BLaER1 (cell line): ENCODE measurements at regions not wholly inside any gene's neighbourhood (a gene's known extent, or its start where the extent isn't known, plus 50 kb on each side); places are given as distances from the start of the nearest gene placed in this dataset.
A peak's percentile ranks its signal among the peaks of the same experiment; 100 is the strongest.
"Not testable (repeated sequence)": the region's sequence is repeated elsewhere in the genome, so short reads cannot be mapped to it uniquely, and the experiment has no call there.

Source experiments
- H3K27ac ChIP-seq: shearing (Covaris generic); formaldehyde crosslinking; 2 replicates; pipeline ENCODE4 v1.8.1; 2022
- H3K27me3 ChIP-seq: shearing (Covaris generic); formaldehyde crosslinking; 2 replicates; pipeline ENCODE4 v1.8.1; 2022
- H3K36me3 ChIP-seq: shearing (Covaris generic); formaldehyde crosslinking; 2 replicates; pipeline ENCODE4 v1.8.1; 2022
- H3K4me1 ChIP-seq: shearing (Covaris generic); formaldehyde crosslinking; 2 replicates; pipeline ENCODE4 v1.8.1; 2022
- H3K4me2 ChIP-seq: shearing (Covaris generic); formaldehyde crosslinking; 2 replicates; pipeline ENCODE4 v1.8.1; 2022
- H3K4me3 ChIP-seq: shearing (Covaris generic); formaldehyde crosslinking; 2 replicates; pipeline ENCODE4 v1.8.1; 2022
- H3K9ac ChIP-seq: shearing (Covaris generic); formaldehyde crosslinking; 2 replicates; pipeline ENCODE4 v1.8.1; 2022
- H3K9me3 ChIP-seq: shearing (Covaris generic); formaldehyde crosslinking; 2 replicates; pipeline ENCODE4 v1.8.1; 2022
- H4K20me1 ChIP-seq: shearing (Covaris generic); formaldehyde crosslinking; 2 replicates; pipeline ENCODE4 v1.8.1; 2022
- Cebpa-rat ChIP-seq: shearing (Covaris generic); IDR thresholded peaks from 2 replicates; pipeline ENCODE4 v1.8.1; 2022

GRCh38 chr6:4474810-4475209 is 301.4 kb upstream of the CDYL start:
- no peak overlapping the region for H3K9ac ChIP-seq
- H3K9me3 ChIP-seq = peaks cover 32% of the 10 kb centered on the region
- H3K4me1 ChIP-seq = no peaks in the 10 kb centered on the region
- H3K27me3 ChIP-seq = no peaks in the 10 kb centered on the region
- no peak overlapping the region for H3K27ac ChIP-seq
- no peak overlapping the region for H3K4me2 ChIP-seq
- H3K4me3 ChIP-seq = no peak overlapping the region
- no peaks in the 10 kb centered on the region for H4K20me1 ChIP-seq
- no peak for TF ChIP-seq Cebpa-rat
- H3K36me3 ChIP-seq = 0 out of 2 replicates have a peak, but pooled peaks cover 4% of the 10 kb centered on the region

GRCh38 chr6:4472969-4473642 is 303.1 kb upstream of the CDYL start:
- H3K27me3 ChIP-seq = no peaks in the 10 kb centered on the region
- H3K9ac ChIP-seq = no peak overlapping the region
- no peak overlapping the region for H3K4me2 ChIP-seq
- 0 out of 2 replicates have a peak, but pooled peaks cover 4% of the 10 kb centered on the region for H3K36me3 ChIP-seq
- no peak overlapping the region for H3K27ac ChIP-seq
- H3K9me3 ChIP-seq = peaks cover 32% of the 10 kb centered on the region
- H3K4me1 ChIP-seq = no peaks in the 10 kb centered on the region
- H3K4me3 ChIP-seq = no peak overlapping the region
- no peak for TF ChIP-seq Cebpa-rat
- no peaks in the 10 kb centered on the region for H4K20me1 ChIP-seq

- TF ChIP-seq Cebpa-rat = no peak
Observed at GRCh38 chr6:4472222-4472621, 304.0 kb upstream of the CDYL start.

GRCh38 chr6:4471515-4471914 is 304.7 kb upstream of the CDYL start:
- H3K27ac ChIP-seq, H4K20me1 ChIP-seq, H3K36me3 ChIP-seq, H3K4me3 ChIP-seq, H3K4me2 ChIP-seq, H3K9ac ChIP-seq, H3K27me3 ChIP-seq, H3K4me1 ChIP-seq: not testable (repeated sequence)
- peaks cover 32% of the 10 kb centered on the region for H3K9me3 ChIP-seq

More at GRCh38 chr6:4472222-4472621, 304.0 kb upstream of the CDYL start:
- H4K20me1 ChIP-seq = no peaks in the 10 kb centered on the region
- 0 out of 2 replicates have a peak overlapping the region, but pooled peaks have one; percentile 14 for H3K4me3 ChIP-seq
- no peak overlapping the region for H3K9ac ChIP-seq
- H3K9me3 ChIP-seq = peaks cover 32% of the 10 kb centered on the region
- no peaks in the 10 kb centered on the region for H3K27me3 ChIP-seq
- H3K4me1 ChIP-seq = no peaks in the 10 kb centered on the region
- no peak overlapping the region for H3K27ac ChIP-seq
- 0 out of 2 replicates have a peak, but pooled peaks cover 4% of the 10 kb centered on the region for H3K36me3 ChIP-seq
- H3K4me2 ChIP-seq = no peak overlapping the region

GRCh38 chr6:4470698-4471210 is 305.4 kb upstream of the CDYL start:
- Histone ChIP-seq H3K9ac (no peak overlapping the region), H3K36me3 (0 out of 2 replicates have a peak, but pooled peaks cover 4% of the 10 kb centered on the region)

GRCh38 chr6:4466769-4467480 is 309.3 kb upstream of the CDYL start:
- 0 out of 2 replicates have a peak, but pooled peaks cover under 1% of the 10 kb centered on the region for H3K36me3 ChIP-seq
- no peaks in the 10 kb centered on the region for H3K27me3 ChIP-seq
- no peak overlapping the region for H3K4me2 ChIP-seq
- no peak overlapping the region for H3K4me3 ChIP-seq
- H3K4me1 ChIP-seq = no peaks in the 10 kb centered on the region
- no peak for TF ChIP-seq Cebpa-rat
- H3K9ac ChIP-seq = no peak overlapping the region
- H3K9me3 ChIP-seq = peaks cover 22% of the 10 kb centered on the region
- no peak overlapping the region for H3K27ac ChIP-seq
- no peaks in the 10 kb centered on the region for H4K20me1 ChIP-seq

More at GRCh38 chr6:4470698-4471210, 305.4 kb upstream of the CDYL start:
- no peak overlapping the region for H3K4me2 ChIP-seq
- H3K27me3 ChIP-seq = no peaks in the 10 kb centered on the region
- H4K20me1 ChIP-seq = no peaks in the 10 kb centered on the region
- no peak overlapping the region for H3K4me3 ChIP-seq
- no peak for TF ChIP-seq Cebpa-rat
- no peak overlapping the region for H3K27ac ChIP-seq
- H3K4me1 ChIP-seq = no peaks in the 10 kb centered on the region
- H3K9me3 ChIP-seq = peaks cover 32% of the 10 kb centered on the region

DNA sequence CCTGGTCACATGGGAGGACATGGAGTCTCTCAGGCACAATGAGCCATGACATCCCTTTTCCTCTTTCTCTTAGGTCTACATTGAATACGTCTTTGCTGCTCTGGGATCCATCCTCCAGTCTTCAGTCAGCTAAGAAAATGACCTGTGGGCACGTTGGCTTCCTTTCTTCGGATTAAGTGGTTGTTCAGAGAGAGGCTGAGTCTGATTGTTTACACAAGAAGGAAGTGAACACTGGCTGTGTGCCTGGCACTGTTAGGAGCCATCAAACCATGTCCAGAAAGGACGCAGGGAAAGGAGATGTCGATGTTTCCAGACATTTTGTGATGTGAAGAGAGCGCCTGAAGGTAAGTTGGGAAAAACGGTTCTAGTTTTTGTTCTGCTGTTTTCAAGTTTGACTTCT is 309.9 kb upstream of the CDYL start:
- no peaks in the 10 kb centered on the region for H3K36me3 ChIP-seq
- H3K27ac ChIP-seq = no peak overlapping the region
- H3K4me2 ChIP-seq = no peak overlapping the region
- no peak overlapping the region for H3K4me3 ChIP-seq
- H3K4me1 ChIP-seq = no peaks in the 10 kb centered on the region
- H4K20me1 ChIP-seq = no peaks in the 10 kb centered on the region
- TF ChIP-seq Cebpa-rat = no peak
- no peak overlapping the region for H3K9ac ChIP-seq
- H3K9me3 ChIP-seq = peaks cover 15% of the 10 kb centered on the region
- H3K27me3 ChIP-seq = no peaks in the 10 kb centered on the region

DNA sequence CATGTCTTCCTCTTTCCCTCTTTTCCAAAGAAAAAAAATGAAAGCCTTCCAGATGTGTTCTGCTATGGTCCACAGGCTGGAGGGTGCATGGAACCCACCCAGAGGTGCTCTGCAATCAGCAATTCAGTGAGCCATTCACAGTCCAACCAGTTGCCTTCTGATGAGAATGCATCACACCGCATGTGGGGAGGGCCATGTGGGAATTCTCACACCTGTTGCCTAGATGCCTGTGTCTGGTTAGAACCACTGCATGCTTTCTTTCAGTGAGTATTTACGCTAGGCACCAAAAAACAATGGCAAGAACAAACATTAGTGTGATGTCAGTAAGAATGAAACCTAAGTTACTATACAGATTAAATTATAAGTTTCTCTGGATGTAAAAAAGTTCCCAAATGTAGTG is 311.6 kb upstream of the CDYL start:
- no peak overlapping the region for H3K27ac ChIP-seq
- no peak overlapping the region for H3K9ac ChIP-seq
- no peak overlapping the region for H3K4me2 ChIP-seq
- H3K9me3 ChIP-seq = no peaks in the 10 kb centered on the region
- H4K20me1 ChIP-seq = no peaks in the 10 kb centered on the region
- TF ChIP-seq Cebpa-rat = no peak
- H3K36me3 ChIP-seq = no peaks in the 10 kb centered on the region
- no peaks in the 10 kb centered on the region for H3K27me3 ChIP-seq
- H3K4me1 ChIP-seq = peaks cover 6% of the 10 kb centered on the region
- no peak overlapping the region for H3K4me3 ChIP-seq

GRCh38 chr6:4463236-4463635 is 313.0 kb upstream of the CDYL start:
- TF ChIP-seq Cebpa-rat = no peak
- Histone ChIP-seq H3K9ac (no peak overlapping the region), H3K4me3 (no peak overlapping the region), H3K27ac (no peak overlapping the region), H3K9me3 (no peaks in the 10 kb centered on the region), H4K20me1 (no peaks in the 10 kb centered on the region), H3K27me3 (no peaks in the 10 kb centered on the region), H3K36me3 (no peaks in the 10 kb centered on the region), H3K4me2 (no peak overlapping the region), H3K4me1 (peaks cover 6% of the 10 kb centered on the region)
